ENCODE measurements at regions not wholly inside any gene's neighbourhood (a gene's known extent, or its start where the extent isn't known, plus 50 kb on each side); places are given as distances from the start of the nearest gene placed in this dataset.

- DNase-seq (no peak), ATAC-seq (ENCODE audit: poor library complexity) (no peak)
- Mint-ChIP-seq H3K27me3 (peaks cover 5% of the 10 kb centered on the region), H3K27ac (no peak overlapping the region), H3K4me3 (no peak overlapping the region), H3K9me3 (peaks cover 2% of the 10 kb centered on the region), H3K4me1 (ENCODE audit: low read depth) (no peaks in the 10 kb centered on the region), H3K36me3 (ENCODE audit: low read depth) (no peaks in the 10 kb centered on the region)
- Histone ChIP-seq H3K9me3 (ENCODE audit: control insufficient read depth in 1 of 2, insufficient read depth in 1 of 2, low read length in 2 of 2) (peaks cover 0 to 6% of the 10 kb centered on the region in 2 experiments), H3K27ac (ENCODE audit: low read depth in 1 of 2, low read length in 2 of 2) (no peak overlapping the region), H3K4me3 (ENCODE audit: low read length) (no peak overlapping the region), H3K27me3 (ENCODE audit: control insufficient read depth in 1 of 2, insufficient read depth in 2 of 2, low read length in 2 of 2) (peaks cover 2 to 9% of the 10 kb centered on the region in 2 experiments), H3K36me3 (ENCODE audit: insufficient read depth, low read length) (no peaks in the 10 kb centered on the region), H3K4me1 (ENCODE audit: insufficient read depth, low read length) (no peaks in the 10 kb centered on the region)
- ChIA-PET CTCF (no interaction called here), POLR2A (no interaction called here)
- TF ChIP-seq, protein P1, sequence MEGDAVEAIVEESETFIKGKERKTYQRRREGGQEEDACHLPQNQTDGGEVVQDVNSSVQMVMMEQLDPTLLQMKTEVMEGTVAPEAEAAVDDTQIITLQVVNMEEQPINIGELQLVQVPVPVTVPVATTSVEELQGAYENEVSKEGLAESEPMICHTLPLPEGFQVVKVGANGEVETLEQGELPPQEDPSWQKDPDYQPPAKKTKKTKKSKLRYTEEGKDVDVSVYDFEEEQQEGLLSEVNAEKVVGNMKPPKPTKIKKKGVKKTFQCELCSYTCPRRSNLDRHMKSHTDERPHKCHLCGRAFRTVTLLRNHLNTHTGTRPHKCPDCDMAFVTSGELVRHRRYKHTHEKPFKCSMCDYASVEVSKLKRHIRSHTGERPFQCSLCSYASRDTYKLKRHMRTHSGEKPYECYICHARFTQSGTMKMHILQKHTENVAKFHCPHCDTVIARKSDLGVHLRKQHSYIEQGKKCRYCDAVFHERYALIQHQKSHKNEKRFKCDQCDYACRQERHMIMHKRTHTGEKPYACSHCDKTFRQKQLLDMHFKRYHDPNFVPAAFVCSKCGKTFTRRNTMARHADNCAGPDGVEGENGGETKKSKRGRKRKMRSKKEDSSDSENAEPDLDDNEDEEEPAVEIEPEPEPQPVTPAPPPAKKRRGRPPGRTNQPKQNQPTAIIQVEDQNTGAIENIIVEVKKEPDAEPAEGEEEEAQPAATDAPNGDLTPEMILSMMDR (IDR thresholded peaks at IDR 0.05), result no peak
- intact Hi-C loops (cut with DNase I, micrococcal nuclease), result no loop called here
These were observed 62.4 kb downstream of the TFAP2C start for GRCh38 chr20:56691325-56691998.

DNA sequence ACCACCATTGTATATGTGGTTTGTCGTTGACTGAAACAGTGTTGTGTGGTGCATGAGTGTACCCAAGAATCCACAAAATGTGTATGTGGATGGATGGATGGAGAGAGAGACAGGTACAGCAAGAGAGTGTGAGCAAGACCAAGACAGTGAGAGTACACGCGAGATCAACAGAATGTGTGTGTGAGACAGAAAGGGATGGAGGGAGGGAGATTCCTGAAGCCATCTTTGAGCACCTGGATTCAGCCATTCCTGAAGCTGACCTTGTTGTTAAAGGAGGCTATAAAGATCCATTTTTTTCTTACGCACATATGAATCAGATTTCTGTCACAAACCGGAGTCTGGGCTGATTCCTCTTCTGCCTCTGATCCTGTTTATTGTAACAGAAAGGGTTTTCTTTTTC lies 64.1 kb downstream of the TFAP2C start:
- Histone ChIP-seq H3K4me3 (ENCODE audit: low read length) (no peak overlapping the region), H3K4me1 (ENCODE audit: insufficient read depth, low read length) (no peaks in the 10 kb centered on the region), H3K27ac (ENCODE audit: low read depth in 1 of 2, low read length in 2 of 2) (no peak overlapping the region), H3K36me3 (ENCODE audit: insufficient read depth, low read length) (no peaks in the 10 kb centered on the region), H3K9me3 (ENCODE audit: control insufficient read depth in 1 of 2, insufficient read depth in 1 of 2, low read length in 2 of 2) (peaks cover 0 to 6% of the 10 kb centered on the region in 2 experiments), H3K27me3 (ENCODE audit: control insufficient read depth in 1 of 2, insufficient read depth in 2 of 2, low read length in 2 of 2) (peaks cover 2 to 7% of the 10 kb centered on the region in 2 experiments)
- POLR2A ChIA-PET, result no interaction called here
- H3K9me3 Mint-ChIP-seq, result peaks cover 2% of the 10 kb centered on the region
- no peaks in the 10 kb centered on the region for H3K4me1 Mint-ChIP-seq (ENCODE audit: low read depth)
- CTCF ChIA-PET, result no interaction called here
- intact Hi-C loops (cut with DNase I, micrococcal nuclease), result no loop called here
- no peak overlapping the region for H3K4me3 Mint-ChIP-seq
- DNase-seq (no peak), ATAC-seq (ENCODE audit: poor library complexity) (no peak)
- no peak overlapping the region for H3K27ac Mint-ChIP-seq
- TF ChIP-seq, protein P1 (IDR thresholded peaks at IDR 0.05), result no peak
- no peaks in the 10 kb centered on the region for H3K27me3 Mint-ChIP-seq
- H3K36me3 Mint-ChIP-seq (ENCODE audit: low read depth), result no peaks in the 10 kb centered on the region

GRCh38 chr20:56697476-56697875 lies 68.4 kb downstream of the TFAP2C start:
- H3K36me3 ChIP-seq (ENCODE audit: insufficient read depth, low read length), result no peaks in the 10 kb centered on the region
- Mint-ChIP-seq H3K9me3 (peaks cover 2% of the 10 kb centered on the region), H3K36me3 (ENCODE audit: low read depth) (no peaks in the 10 kb centered on the region), H3K4me3 (no peak overlapping the region), H3K27ac (no peak overlapping the region), H3K4me1 (ENCODE audit: low read depth) (no peaks in the 10 kb centered on the region), H3K27me3 (no peaks in the 10 kb centered on the region)
- H3K9me3 ChIP-seq (ENCODE audit: control insufficient read depth in 1 of 2, insufficient read depth in 1 of 2, low read length in 2 of 2), result no peaks in the 10 kb centered on the region
- peaks cover 0 to 2% of the 10 kb centered on the region in 2 experiments for H3K27me3 ChIP-seq (ENCODE audit: control insufficient read depth in 1 of 2, insufficient read depth in 2 of 2, low read length in 2 of 2)
- POLR2A ChIA-PET, result no interaction called here
- no peak overlapping the region for H3K27ac ChIP-seq (ENCODE audit: low read depth in 1 of 2, low read length in 2 of 2)
- H3K4me3 ChIP-seq (ENCODE audit: low read length), result no peak overlapping the region
- no peak for ATAC-seq (ENCODE audit: poor library complexity)
- H3K4me1 ChIP-seq (ENCODE audit: insufficient read depth, low read length), result no peaks in the 10 kb centered on the region
- TF ChIP-seq, protein P1 (IDR thresholded peaks at IDR 0.05), result no peak
- intact Hi-C loops (cut with DNase I, micrococcal nuclease), result no loop called here
- CTCF ChIA-PET, result no interaction called here
- DNase-seq, result no peak

All from CD4-positive, alpha-beta T cell (primary cell).